ENCODE measurements at regions not wholly inside any gene's neighbourhood (a gene's known extent, or its start where the extent isn't known, plus 50 kb on each side); places are given as distances from the start of the nearest gene placed in this dataset.

GRCh38 chr3:20916951-20917606, 731.1 kb upstream of the SGO1 start:
- no peak for DNase-seq (ENCODE audit: low read depth in 2 of 2)

- no peak for DNase-seq (ENCODE audit: low read depth in 2 of 2)
Measured at GRCh38 chr3:20914310-20914709, 728.3 kb upstream of the SGO1 start.

GRCh38 chr3:20912406-20912805, 726.4 kb upstream of the SGO1 start:
- DNase-seq (ENCODE audit: low read depth in 2 of 2) = no peak

GRCh38 chr3:20909511-20909910, 723.5 kb upstream of the SGO1 start:
- no peak for DNase-seq (ENCODE audit: low read depth in 2 of 2)

GRCh38 chr3:20905210-20905805, 719.3 kb upstream of the SGO1 start:
- no peak for DNase-seq (ENCODE audit: low read depth in 2 of 2)

GRCh38 chr3:20904671-20905070, 718.7 kb upstream of the SGO1 start:
- no peak for DNase-seq (ENCODE audit: low read depth in 2 of 2)

GRCh38 chr3:20898962-20899361, 713.0 kb upstream of the SGO1 start:
- no peak for DNase-seq (ENCODE audit: low read depth in 2 of 2)

- DNase-seq (ENCODE audit: low read depth in 2 of 2) = no peak
Measured at GRCh38 chr3:20890111-20890519, 704.1 kb upstream of the SGO1 start.

GRCh38 chr3:20878691-20879090, 692.7 kb upstream of the SGO1 start:
- DNase-seq (ENCODE audit: low read depth in 2 of 2) = no peak

GRCh38 chr3:20873235-20873634, 687.2 kb upstream of the SGO1 start:
- DNase-seq (ENCODE audit: low read depth in 2 of 2) = no peak

GRCh38 chr3:20870106-20870899, 684.3 kb upstream of the SGO1 start:
- no peak for DNase-seq (ENCODE audit: low read depth in 2 of 2)

- no peak for DNase-seq (ENCODE audit: low read depth in 2 of 2)
Measured at GRCh38 chr3:20865803-20866202, 679.8 kb upstream of the SGO1 start.

GRCh38 chr3:20861454-20861853, 675.4 kb upstream of the SGO1 start:
- DNase-seq (ENCODE audit: low read depth in 2 of 2) = no peak

GRCh38 chr3:20857636-20858035, 671.6 kb upstream of the SGO1 start:
- DNase-seq (ENCODE audit: low read depth in 2 of 2) = no peak

GRCh38 chr3:20853890-20854289, 667.9 kb upstream of the SGO1 start:
- DNase-seq (ENCODE audit: low read depth in 2 of 2) = no peak

GRCh38 chr3:20852712-20853111, 666.7 kb upstream of the SGO1 start:
- no peak for DNase-seq (ENCODE audit: low read depth in 2 of 2)

- DNase-seq (ENCODE audit: low read depth in 2 of 2) = no peak
Measured at GRCh38 chr3:20849975-20850374, 664.0 kb upstream of the SGO1 start.

GRCh38 chr3:20846832-20847231, 660.8 kb upstream of the SGO1 start:
- DNase-seq (ENCODE audit: low read depth in 2 of 2) = no peak

- no peak for DNase-seq (ENCODE audit: low read depth in 2 of 2)
Measured at GRCh38 chr3:20846066-20846465, 660.1 kb upstream of the SGO1 start.

- DNase-seq (ENCODE audit: low read depth in 2 of 2) = no peak
Measured at GRCh38 chr3:20844851-20845250, 658.8 kb upstream of the SGO1 start.

- no peak for DNase-seq (ENCODE audit: low read depth in 2 of 2)
Measured at GRCh38 chr3:20842594-20843436, 656.8 kb upstream of the SGO1 start.

- no peak for DNase-seq (ENCODE audit: low read depth in 2 of 2)
Measured at GRCh38 chr3:20842002-20842401, 656.0 kb upstream of the SGO1 start.
